OCI-M2 (cell line): ENCODE measurements at regions not wholly inside any gene's neighbourhood (a gene's known extent, or its start where the extent isn't known, plus 50 kb on each side); places are given as distances from the start of the nearest gene placed in this dataset.

Experiments used
- DNase-seq: peaks from one replicate; lab custom pipeline; 2025; ENCODE audit not compliant: unreplicated experiment; lab: John Stamatoyannopoulos, UW

- DNase-seq, result no peak
Measured at GRCh38 chr4:22901631-22902030, 208.9 kb downstream of the GBA3 start.

- DNase-seq, result no peak
Measured at GRCh38 chr4:22900876-22901275, 208.1 kb downstream of the GBA3 start.

GRCh38 chr4:22897520-22898108, 204.9 kb downstream of the GBA3 start:
- no peak for DNase-seq

GRCh38 chr4:22895482-22895881, 202.7 kb downstream of the GBA3 start:
- no peak for DNase-seq

- no peak for DNase-seq
Measured at GRCh38 chr4:22884157-22884556, 191.4 kb downstream of the GBA3 start.

GRCh38 chr4:22881411-22881810, 188.7 kb downstream of the GBA3 start:
- no peak for DNase-seq

- DNase-seq, result no peak
Measured at GRCh38 chr4:22877486-22878052, 184.8 kb downstream of the GBA3 start.

GRCh38 chr4:22876270-22876669, 183.5 kb downstream of the GBA3 start:
- no peak for DNase-seq

- DNase-seq, result no peak
Measured at GRCh38 chr4:22875587-22876257, 183.0 kb downstream of the GBA3 start.

GRCh38 chr4:22874334-22874912, 181.7 kb downstream of the GBA3 start:
- no peak for DNase-seq

- DNase-seq, result no peak
Measured at GRCh38 chr4:22873899-22874298, 181.2 kb downstream of the GBA3 start.

GRCh38 chr4:22870847-22871449, 178.2 kb downstream of the GBA3 start:
- no peak for DNase-seq

GRCh38 chr4:22869235-22869634, 176.5 kb downstream of the GBA3 start:
- DNase-seq, result no peak
